CD4-positive, alpha-beta T cell treated with Interferon alpha-2 for 1 hour (primary cell): ENCODE measurements at regions not wholly inside any gene's neighbourhood (a gene's known extent, or its start where the extent isn't known, plus 50 kb on each side); places are given as distances from the start of the nearest gene placed in this dataset.
"Not testable (repeated sequence)": the region's sequence is repeated elsewhere in the genome, so short reads cannot be mapped to it uniquely, and the experiment has no call there.

Source experiments
- DNase-seq, 2 donors: peaks; one replicate each; pipeline ENCODE4 v3.0.0-alpha.2; 2020 to 2022

DNA sequence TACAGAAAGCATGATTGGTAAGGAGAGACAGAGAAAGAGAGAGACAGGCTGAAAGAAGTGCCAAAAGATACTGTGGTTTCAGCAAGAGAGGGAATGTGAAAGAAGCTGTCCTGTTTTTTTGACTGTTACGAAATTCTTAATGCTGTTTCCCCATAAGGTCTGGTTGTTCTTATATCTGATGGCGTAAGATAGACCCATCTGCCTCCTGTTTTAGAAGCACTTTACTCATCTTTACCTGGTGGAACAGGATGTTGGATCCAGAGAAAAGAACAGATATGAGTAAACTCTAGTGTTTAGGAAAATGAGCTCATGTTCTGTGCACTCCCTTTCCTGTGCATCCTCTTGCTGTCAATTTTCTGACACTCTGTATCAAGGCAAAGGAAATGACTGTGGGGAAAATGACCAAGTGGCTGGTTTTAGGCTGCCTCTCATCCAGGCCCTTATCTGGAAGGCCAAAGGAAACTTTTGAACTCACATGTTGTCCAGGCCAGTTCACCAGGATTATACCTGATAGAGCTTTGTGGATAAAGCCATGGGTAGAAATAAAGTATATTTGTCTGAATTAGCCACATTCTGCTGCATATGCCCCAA is 311.7 kb upstream of the HTR2C start:
- no peak for DNase-seq

DNA sequence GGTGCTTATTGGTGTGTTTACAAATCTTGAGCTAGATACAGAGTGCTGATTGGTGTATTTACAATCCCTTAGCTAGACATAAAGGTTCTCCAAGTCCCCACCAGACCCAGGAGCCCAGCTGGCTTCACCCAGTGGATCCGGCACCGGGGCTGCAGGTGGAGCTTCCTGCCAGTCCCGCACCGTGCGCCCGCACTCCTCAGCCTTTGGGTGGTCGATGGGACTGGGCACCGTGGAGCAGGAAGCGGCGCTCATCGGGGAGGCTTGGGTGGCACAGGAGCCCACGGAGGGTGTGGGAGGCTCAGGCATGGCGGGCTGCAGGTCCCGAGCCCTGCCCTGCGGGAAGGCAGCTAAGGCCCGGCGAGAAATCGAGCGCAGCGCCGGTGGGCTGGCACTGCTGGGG is 313.5 kb upstream of the HTR2C start:
- not testable (repeated sequence) for DNase-seq

DNA sequence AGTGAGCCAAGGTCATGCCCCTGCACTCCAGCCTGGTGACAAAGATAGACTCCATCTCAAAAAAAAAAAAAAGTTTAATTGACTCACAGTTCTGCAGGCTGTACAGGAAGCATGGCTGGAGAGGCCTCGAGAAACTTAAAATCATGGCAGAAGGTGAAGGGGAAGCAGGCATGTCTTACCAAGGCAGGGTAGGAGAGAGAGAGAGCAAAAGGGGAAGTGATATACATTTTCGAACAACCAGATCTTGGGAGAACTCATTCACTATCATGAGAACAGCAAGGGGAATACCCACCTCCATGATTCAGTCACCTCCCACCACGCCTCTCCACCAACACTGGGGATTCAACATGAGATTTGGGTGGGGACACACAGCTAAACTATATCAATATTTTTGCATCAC is 315.2 kb upstream of the HTR2C start:
- no peak for DNase-seq

DNA sequence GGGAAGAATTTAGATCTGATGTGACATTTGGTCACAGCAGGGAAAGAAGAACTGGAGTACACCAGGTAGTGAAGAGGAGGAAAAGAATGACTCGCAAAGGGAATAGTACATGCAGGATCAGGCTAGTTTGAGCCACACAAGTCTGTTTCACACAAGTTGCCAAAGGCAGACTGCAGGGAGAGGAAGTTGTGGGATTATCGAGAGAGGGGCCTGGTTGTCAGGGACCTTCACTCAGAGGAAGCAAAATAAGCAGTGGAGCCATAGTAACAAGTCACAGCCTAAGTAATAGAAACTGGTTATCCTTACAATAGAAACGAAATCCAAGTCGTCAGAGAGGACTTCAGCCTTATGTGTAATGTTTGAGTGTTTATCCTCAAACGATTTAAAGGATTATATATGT is 316.7 kb upstream of the HTR2C start:
- DNase-seq = no peak

DNA sequence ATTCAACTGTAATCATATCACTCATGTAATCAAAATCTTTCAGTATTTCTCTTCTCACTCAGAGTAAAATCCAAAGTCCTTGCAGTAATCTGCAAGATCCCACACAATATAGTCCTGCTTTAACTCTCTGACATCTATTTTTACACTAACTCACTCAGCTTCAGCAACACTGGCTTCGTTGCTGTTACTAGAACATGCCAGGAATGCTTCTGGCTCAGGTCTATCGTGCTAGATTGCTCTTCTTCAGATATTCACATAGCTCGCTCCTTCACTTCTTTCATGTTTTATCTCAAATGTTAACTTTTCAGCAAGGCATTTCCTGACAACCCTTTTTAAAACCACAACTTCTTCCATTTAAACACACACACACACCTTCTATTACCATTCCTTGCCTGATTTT is 331.7 kb upstream of the HTR2C start:
- no peak for DNase-seq

DNA sequence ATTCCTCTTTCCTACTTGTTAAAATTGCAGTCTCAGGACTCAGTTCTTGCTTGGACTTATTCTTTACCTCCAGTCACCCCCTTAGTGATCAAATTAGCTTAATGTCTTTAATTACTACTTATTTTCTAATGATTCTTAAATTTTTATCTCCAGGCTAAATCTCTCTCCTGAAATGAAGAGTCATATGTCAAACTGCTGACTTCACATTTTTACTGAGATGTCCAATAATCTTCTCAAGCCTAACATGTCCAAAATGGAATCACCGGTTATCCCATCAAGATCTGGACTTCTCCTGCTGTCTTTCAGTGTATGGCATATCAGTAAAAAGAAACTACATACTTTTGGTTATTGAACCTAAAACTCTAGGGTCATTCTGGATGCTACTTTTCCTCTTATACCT is 332.3 kb upstream of the HTR2C start:
- no peak for DNase-seq

DNA sequence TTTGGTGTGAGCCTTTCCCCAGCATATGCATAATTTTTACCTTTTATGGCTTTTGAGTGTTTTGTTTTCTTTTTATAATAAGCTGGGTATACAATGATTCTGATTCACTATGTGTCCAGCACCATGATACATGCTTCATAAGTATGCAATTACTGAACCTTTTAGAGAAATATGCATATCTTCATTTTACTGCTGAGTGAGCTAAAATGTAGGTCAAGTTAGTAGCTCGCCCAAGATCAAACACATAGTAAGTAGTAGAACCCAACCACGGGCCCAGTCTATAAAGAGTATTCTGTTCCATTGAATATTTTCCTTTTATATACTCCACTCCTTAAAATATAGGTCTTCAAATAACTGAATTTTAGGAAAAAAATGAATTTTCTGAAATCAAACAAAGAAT is 362.4 kb upstream of the HTR2C start:
- no peak for DNase-seq

DNA sequence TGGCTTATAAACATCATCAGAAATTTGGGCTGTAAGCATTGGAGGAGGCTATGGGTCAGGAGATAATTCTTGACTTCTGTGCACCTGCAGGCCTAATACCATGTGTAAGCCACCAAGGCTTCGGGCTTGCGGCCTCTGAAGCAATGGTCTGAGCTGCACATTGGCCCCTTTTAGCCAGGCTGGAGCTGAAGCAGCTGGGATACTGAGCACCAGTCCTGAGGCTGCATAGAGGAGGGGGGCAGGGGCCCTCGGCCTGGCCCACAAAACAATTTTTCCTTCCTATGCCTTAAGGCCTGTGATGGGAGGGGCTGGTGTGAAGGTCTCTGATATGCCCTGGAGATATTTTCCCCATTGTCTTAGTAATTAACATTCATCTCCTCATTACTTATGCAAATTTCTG is 373.0 kb upstream of the HTR2C start:
- no peak for DNase-seq

DNA sequence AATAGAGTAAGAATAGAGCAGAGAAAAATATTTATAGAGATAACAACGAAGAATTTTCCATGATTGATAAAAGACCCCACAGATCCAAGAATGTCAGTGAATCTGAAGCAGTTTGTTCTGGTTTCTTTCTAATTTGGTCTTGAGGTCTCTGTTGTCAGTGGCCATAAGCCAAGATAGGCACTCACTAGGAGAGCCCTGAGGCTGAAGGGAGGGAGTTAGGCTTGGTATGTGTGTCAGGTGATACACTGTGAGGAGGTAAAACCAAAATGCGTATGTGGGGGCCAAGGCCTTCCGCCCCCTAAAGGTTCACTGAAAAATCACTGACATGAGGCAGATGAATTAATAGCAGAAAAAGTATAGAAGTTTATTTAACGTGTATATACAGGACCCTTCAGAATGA is 382.3 kb upstream of the HTR2C start:
- DNase-seq = no peak

DNA sequence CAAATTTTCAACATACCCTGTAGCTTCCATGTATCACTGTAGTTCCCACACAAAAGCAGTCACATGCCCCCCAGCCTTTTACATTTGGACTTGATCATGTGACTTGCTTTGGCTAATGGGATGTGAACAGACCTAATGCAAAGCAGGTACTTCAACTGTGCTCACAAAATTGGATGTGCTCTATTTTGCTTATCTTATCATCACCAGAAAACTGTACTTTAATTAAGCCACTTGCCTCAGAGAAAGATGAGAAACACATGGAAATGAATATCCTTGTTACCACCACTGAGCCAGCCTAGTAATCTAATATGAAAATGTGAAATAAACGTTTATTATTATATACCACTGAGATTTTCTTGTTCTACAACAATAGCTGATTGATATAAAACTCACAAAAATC is 402.7 kb upstream of the HTR2C start:
- DNase-seq = no peak

DNA sequence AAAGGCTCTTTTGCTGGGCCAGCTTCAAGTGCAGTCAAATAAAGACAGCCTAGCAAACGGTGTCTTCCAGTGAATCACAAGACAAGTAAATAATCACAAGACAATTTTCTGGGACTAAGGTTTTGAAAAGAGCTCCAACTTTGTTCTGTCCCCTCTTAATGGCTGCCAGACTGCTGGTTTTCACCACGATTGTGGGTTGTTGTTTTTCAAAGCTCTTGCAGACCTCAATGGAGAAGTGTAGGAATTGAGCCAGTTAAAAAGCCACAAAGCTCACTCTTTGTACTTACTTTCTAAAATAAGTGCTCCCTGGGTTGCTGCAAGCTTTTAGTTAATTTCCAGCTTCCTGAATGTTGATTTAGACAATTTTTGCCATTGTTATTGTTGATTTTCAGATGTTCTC is 405.8 kb upstream of the HTR2C start:
- DNase-seq = no peak

DNA sequence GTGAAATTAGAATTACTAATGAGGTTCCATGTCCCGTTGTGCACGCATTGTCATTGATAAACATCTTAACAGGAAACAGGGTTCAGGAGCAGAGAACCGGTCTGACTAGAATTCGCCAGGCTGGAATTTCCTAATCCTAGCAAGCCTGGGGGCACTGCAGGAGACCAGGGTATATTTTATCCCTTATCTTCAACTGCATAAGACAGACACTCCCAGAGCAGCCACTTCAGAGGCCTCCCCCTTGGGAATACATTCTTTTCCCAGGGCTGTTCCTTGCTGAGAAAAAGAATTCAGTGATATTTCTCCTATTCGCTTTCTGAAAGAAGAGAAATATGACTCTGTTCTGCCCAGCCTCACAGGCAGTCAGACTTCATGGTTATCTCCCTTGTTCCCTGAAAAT is 416.6 kb upstream of the HTR2C start:
- not testable (repeated sequence) for DNase-seq

DNA sequence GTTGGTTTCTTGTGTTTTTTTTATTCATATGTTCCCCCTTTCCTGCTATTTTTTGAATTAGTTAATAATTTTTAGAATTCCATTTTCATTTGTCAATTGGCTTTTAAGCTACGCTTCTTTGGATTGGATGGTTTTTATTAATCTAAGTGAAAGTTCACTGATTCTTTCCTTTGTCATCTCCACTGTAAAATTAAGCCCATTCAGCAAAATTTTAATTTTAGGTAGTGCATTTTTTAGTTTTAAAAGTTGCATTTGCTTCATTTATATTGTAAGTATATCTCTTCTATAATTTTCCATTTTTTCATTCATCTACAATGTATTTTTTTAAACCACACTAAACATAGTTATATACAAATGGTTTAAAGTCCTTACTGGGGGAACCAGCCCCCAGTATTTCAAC is 417.3 kb upstream of the HTR2C start:
- no peak for DNase-seq

DNA sequence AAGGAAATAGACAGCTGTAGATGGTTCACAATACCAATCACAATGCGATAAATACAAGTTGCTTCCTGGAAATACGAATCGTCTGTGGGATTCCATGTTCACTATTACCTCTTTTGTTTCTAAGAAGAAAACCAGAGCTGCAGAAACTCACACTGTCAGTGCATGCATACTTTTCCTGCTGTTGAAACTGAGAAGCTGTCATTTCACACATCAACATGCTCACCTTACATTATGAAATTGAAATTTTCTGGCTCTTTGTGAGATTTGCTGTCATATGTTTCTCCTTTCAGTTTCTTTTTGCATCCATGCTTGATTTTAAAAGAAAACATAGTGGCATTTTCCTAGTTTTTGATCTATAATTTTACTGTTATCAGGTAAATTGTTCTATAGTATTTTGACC is 418.3 kb upstream of the HTR2C start:
- DNase-seq = no peak

DNA sequence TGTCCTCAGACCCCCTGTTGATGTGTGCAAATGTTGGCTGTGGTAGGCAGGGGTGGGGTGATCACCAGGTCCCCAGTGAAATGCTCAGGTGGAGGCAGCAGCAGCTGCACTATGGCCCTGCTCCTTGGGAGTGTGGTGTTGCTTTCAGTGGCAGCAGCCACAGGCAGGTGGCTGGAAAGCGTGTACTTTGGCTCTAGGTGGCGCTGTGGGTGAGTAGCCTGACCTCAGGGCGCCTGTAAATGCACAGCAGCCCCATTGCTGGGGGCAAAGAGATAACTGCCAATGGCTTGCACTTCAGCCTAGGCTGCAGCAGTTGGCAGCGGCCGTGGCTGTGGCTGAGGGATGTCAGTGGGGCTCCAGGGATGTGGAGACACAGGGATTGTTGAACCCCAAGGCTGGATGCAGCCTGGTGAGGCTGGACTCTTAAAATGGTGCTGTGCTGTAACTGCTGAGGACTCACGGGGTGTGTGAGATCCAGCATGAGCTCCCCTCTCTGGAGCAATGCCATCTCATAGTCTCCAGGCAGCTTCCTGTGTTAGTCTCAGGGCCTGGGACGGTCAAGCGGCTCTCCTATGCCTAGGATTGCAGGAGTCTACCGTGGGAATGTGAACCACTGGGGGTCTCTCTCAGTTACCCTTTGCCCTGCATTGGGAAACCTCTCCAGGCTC is 421.7 kb upstream of the HTR2C start:
- DNase-seq = no peak

DNA sequence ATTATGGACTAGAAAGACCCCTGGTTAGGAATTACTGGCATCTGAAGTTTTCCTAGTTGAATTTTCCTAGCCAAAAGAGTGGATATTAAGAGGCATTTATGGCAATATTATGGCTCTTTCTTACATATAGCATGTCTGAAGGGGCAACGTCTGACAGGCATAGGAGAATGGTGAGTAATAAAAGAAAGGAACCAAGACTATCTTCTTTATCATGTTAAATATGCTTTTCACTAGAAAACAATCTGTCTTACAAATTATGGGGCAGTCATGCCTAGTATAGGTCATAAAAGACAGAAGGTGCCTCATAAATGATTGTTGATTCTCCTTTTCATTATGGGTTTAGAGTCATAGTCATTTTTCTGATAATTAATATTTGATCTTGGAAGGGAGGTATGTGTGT is 431.1 kb upstream of the HTR2C start:
- DNase-seq = no peak

DNA sequence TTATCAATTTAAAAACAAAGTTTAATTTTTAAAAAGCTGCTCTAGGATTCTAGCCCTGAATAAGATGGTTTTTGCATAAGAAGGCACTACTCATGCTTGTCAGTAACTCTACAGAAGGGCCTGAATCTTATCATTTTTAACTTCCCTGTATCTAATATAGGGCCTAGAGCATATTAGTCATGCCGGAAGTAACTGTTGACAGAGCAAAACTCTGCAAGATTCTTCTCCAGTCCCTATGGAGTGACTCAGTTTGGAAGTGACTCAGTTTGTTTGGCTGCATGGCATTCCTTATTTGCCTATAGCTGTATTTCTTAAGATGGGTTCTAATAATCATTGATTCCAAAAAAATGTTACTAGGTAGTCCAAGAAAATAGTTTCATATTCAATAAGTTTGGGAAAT is 431.8 kb upstream of the HTR2C start:
- no peak for DNase-seq

DNA sequence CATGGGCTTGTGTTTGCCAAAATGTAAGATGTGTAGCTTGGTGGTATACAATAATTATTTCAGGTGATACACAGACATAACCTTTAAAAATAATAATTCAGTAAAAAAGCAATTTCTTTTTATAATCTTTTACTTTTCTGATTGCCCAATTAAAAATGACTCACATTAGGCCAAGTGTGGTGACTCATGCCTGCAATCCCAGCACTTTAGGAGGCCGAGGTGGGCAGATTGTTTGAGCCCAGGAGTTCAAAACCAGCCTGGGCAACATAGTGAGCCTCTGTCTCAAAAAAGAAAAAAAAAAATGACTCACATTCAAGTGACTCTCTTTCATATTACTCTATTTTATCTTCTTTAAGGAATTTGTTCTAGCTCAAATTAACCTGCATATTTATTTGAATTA is 449.4 kb upstream of the HTR2C start:
- DNase-seq = no peak

DNA sequence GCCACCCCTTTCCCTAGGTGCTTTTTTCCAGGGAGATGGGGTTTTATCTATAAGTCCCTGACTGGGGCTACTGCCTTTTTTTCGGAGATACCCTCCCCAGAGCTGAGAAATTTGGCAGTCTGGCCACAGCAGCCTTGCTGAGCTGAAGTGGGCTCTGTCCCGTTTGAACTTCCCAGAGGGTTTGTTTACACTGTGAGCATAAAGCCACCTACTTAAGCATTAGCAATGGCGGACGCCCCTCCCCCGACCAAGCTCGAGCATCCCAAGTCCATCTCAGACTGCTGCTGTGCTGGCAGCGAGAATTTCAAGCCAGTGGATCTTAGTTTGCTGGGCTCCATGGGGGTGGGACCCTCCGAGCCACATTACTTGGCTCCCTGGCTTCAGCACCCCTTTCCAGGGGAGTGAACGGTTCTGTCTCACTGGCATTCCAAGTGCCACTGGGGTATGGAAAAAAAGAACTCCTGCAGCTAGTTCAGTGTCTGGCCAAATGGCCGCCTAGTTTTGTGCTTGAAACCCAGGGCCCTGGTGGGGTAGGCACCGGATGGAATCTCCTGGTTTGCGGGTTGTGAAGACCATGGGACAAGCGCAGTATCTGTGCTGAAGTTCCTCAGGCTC is 456.4 kb upstream of the HTR2C start:
- no peak for DNase-seq

DNA sequence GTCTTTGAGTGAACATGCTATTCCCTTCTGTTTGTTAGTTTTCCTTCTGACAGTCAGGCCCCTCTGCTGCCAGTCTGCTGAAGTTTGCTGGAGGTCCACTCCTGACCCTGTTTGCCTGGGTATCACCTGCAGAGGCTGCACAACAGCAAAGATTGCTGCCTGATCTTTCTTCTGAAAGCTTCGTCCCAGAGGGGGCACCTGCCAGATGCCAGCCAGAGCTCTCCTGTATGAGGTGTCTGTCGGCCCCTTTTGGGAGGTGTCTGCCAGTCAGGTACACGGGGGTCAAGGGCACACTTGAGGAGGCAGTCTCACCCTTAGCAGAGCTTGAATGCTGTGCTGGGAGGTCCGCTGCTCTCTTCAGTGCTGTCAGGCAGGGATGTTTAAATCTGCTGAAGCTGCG is 456.9 kb upstream of the HTR2C start:
- DNase-seq = no peak

DNA sequence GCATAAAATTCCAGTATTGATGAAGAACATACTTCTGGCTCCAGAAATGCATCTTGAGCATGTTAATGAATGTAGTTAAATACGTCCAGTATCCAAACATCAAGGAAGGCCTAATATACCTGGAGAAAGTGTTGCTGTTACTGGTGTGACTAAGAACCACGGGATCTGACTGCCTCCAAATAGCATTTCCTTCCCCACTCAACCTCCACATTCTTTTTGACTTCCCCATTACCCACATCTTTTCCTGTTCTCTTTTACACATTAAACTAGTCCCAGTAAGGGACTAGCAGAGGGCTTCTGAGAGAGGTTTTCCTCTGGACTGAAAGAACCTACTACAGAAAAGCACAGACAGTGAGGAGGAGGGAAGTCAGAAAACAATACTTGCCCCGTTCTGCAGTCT is 482.8 kb upstream of the HTR2C start:
- DNase-seq = no peak

DNA sequence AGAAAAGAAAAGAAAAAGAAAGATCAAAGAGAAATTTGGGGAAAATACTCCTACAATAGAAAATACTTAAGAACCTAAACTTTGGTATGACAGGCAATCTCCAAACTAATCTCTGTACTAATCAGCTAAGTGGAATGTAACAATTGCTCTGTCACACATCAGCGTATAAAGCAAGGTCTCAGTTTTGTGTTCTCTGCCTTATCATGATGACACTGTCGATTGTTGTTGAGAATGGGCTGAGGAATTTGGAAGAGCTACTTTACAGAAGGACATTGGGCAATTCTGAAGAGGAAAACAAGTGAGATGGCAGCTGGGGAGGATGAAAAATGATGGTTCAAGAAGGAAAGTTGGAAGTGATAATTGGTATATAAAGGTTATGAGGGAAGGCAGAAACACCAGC is 486.0 kb upstream of the HTR2C start:
- no peak for DNase-seq

DNA sequence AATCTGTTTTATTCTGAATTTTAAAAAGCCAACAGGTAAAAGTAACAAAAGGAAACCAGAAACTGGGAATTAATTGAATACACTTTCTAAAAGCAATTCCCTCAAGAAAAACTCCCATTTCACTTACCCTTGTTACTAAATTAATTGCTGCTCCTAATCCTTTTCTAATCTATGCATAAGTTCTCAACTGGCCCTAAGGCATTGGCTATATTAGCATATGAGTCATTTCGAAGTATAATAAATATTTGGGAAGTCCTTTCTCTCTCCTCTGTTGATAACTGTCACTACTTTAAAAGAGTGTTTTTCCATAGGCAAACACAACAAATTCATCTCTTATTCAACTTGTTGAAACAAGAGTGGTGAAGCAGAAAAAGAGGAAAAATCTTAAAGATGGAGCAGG is 486.5 kb upstream of the HTR2C start:
- no peak for DNase-seq

DNA sequence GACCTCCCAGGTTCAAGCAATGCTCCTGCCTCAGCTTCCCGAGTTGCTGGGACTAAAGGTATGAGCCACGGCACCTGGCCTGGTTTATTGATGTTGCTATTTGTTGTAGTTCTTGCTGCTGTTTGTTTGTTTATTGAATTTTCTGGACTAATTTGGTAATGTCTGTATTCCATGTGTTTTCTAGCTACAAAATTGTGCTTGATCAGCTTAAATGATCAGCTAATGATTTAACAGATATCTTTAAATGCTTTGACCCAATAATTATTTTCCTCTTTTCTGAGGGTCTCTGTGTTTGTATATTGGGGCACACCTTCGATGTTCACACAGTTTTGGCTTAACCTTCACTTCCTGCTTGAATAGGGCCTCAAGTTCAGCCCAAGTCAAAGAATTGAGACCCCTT is 488.1 kb upstream of the HTR2C start:
- no peak for DNase-seq

DNA sequence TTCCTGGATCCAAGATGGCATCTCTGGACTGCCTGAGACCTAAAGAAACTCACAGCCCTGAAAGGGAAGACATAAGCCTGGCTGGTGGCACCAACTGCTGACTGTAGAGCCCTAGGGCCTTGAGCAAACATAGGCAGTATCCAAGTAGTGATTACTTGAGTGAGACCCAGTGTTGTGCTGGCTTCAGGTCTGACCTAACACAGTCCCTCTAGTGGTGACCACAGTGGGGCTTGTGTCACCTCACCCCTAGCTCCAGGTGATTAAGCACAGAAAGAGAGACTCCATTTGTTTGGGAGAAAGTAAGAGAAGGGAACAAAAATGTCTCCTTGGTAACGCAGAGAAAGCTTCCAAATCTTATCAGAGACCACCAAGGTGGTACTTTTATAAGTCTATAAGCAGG is 496.3 kb upstream of the HTR2C start:
- DNase-seq = no peak
